ENCODE measurements at regions not wholly inside any gene's neighbourhood (a gene's known extent, or its start where the extent isn't known, plus 50 kb on each side); places are given as distances from the start of the nearest gene placed in this dataset.

GRCh38 chr16:73615071-73615940 is 567.4 kb upstream of the ZFHX3 start:
- no peak for TF ChIP-seq CTCF (IDR thresholded peaks at IDR 0.05)
- no peak for TF ChIP-seq EP300 (IDR thresholded peaks at IDR 0.05)
- TF ChIP-seq POLR2A (IDR thresholded peaks at IDR 0.05): no peak

All from suprapubic skin (tissue), 3 donors.